Lower leg skin (tissue), 3 donors: ENCODE measurements at regions not wholly inside any gene's neighbourhood (a gene's known extent, or its start where the extent isn't known, plus 50 kb on each side); places are given as distances from the start of the nearest gene placed in this dataset.

ENCODE experiments used
- POLR2A ChIP-seq, 2 donors: fragments of 450-650 bp; IDR thresholded peaks; one replicate each; pipeline ENCODE4 v1.6.1; 2016 to 2017; ENCODE audit warnings: antibody characterized with exemption in 2 of 2, mild to moderate bottlenecking in 1 of 2, moderate library complexity in 1 of 2
- TF ChIP-seq, protein P1 (sequence below), 3 donors: fragments of 450-650 bp; IDR thresholded peaks; one replicate each; pipeline ENCODE4 v1.5.1; 2016; ENCODE audit warnings: antibody characterized with exemption in 3 of 3, mild to moderate bottlenecking in 3 of 3, moderate library complexity in 2 of 3

DNA sequence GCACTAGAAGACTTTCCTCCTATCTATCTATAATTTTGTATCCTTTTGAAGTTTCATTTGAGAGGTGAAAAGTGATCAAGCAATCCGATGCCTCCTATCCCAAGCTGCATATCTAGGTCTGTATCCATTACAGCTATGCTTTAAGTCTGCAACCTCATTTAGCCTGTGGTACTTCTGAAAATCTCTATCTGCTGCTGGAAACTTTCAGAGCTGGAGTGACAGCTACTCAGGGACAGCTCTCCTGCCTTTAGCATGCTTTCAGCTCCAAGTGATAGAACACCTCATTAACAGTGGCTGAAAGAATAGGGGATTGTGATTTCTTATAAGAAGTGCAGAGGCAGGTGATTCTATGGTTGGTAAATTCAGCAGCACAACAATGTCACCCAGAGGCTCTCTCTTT is 1153.5 kb downstream of the AACS start:
- TF ChIP-seq, protein P1, sequence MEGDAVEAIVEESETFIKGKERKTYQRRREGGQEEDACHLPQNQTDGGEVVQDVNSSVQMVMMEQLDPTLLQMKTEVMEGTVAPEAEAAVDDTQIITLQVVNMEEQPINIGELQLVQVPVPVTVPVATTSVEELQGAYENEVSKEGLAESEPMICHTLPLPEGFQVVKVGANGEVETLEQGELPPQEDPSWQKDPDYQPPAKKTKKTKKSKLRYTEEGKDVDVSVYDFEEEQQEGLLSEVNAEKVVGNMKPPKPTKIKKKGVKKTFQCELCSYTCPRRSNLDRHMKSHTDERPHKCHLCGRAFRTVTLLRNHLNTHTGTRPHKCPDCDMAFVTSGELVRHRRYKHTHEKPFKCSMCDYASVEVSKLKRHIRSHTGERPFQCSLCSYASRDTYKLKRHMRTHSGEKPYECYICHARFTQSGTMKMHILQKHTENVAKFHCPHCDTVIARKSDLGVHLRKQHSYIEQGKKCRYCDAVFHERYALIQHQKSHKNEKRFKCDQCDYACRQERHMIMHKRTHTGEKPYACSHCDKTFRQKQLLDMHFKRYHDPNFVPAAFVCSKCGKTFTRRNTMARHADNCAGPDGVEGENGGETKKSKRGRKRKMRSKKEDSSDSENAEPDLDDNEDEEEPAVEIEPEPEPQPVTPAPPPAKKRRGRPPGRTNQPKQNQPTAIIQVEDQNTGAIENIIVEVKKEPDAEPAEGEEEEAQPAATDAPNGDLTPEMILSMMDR (IDR thresholded peaks at IDR 0.05): no peak
- TF ChIP-seq POLR2A (IDR thresholded peaks at IDR 0.05): no peak
